HCT116 (cell line): ENCODE measurements at regions not wholly inside any gene's neighbourhood (a gene's known extent, or its start where the extent isn't known, plus 50 kb on each side); places are given as distances from the start of the nearest gene placed in this dataset.
"Not testable (repeated sequence)": the region's sequence is repeated elsewhere in the genome, so short reads cannot be mapped to it uniquely, and the experiment has no call there.

Experiments
- ATAC-seq: fragments of 200-7000 bp; cut with Tn5 transposase; 2 replicates; pipeline ENCODE4 v1.9.1; 2020; ENCODE audit warnings: mild to moderate bottlenecking, moderate library complexity
- BruUV-seq: library from RNA; stranded (reverse); fragments of 400-500 nt; replicated peaks from 2 replicates; lab custom pipeline; 2021; lab: Mats Ljungman, UMichigan
- CTCF ChIA-PET: fragments of 300-600 bp; sonication (Branson Sonifier 250); formaldehyde crosslinking; loops from one replicate; lab custom pipeline; 2021; ENCODE audit warnings: antibody characterized with exemption; lab: Charles Lee
- POLR2A ChIA-PET: fragments of 300-600, 350-600 bp; sonication (Branson Sonifier 250); formaldehyde crosslinking; loops from one replicate; lab custom pipeline; 2021; ENCODE audit warnings: antibody characterized with exemption; lab: Charles Lee
- RAD21 ChIA-PET, 2 experiments: fragments of 300-600 bp; sonication (Branson Sonifier 250); formaldehyde crosslinking; loops; one replicate each; lab custom pipeline; 2023; ENCODE audit warnings: low total read pairs in 2 of 2; ENCODE audit not compliant: uncharacterized antibody in 2 of 2, unreplicated experiment in 2 of 2, low non-redundant PET in 1 of 2; lab: Charles Lee
- DNase-seq: peaks from one replicate; pipeline ENCODE4 v3.0.0-alpha.2; 2010; ENCODE audit warnings: low read depth, low spot score
- H2AFZ ChIP-seq: fragments of 200-600 bp; shearing (Covaris generic), sonication (generic); 2 replicates; pipeline ENCODE4 v1.6.1; 2017; ENCODE audit warnings: low read depth, mixed run types, mixed read lengths, antibody characterized with exemption, low read length; ENCODE audit not compliant: poor library complexity, severe bottlenecking
- H3K27ac ChIP-seq: 2 replicates; pipeline ENCODE4 v1.5.1; 2012; ENCODE audit warnings: low read depth, low read length
- H3K27me3 ChIP-seq: fragments of 200-600 bp; sonication (generic); 2 replicates; pipeline ENCODE4 v1.6.1; 2016; ENCODE audit warnings: mixed run types, low read length, mixed read lengths; ENCODE audit not compliant: insufficient read depth
- H3K36me3 ChIP-seq, 2 experiments: fragments of 200-500 bp in 1 of 2; fragments of 200-600 bp in 1 of 2; sonication (Bioruptor generic) in 1 of 2; sonication (generic) in 1 of 2; 2 replicates each; pipeline versions ENCODE4 v1.5.1 to v1.6.1; 2014 to 2016; ENCODE audit warnings: low read length in 2 of 2, inconsistent platforms in 1 of 2, mixed read lengths in 1 of 2, mixed run types in 1 of 2; ENCODE audit not compliant: insufficient read depth in 2 of 2, control insufficient read depth in 1 of 2
- H3K4me1 ChIP-seq, 2 experiments: fragments of 200-600 bp in 1 of 2; sonication (generic) in 1 of 2; 2 replicates each; pipeline versions ENCODE4 v1.5.1 to v1.6.1; 2012 to 2017; ENCODE audit warnings: low read length in 2 of 2, inconsistent platforms in 1 of 2, mild to moderate bottlenecking in 1 of 2, mixed read lengths in 1 of 2, mixed run types in 1 of 2, moderate library complexity in 1 of 2; ENCODE audit not compliant: insufficient read depth in 2 of 2, control insufficient read depth in 1 of 2
- H3K4me2 ChIP-seq: fragments of 200-600 bp; sonication (generic); 2 replicates; pipeline ENCODE4 v1.6.1; 2017; ENCODE audit warnings: mixed run types, low read length, mixed read lengths
- H3K4me3 ChIP-seq, 2 experiments: fragments of 200-600 bp in 1 of 2; sonication (generic) in 1 of 2; replicated peaks in 1 of 2; 2 replicates each; pipeline ENCODE4 v1.5.1; 2011 to 2016; ENCODE audit warnings: low read length in 2 of 2, control low read depth in 1 of 2, low read depth in 1 of 2, mild to moderate bottlenecking in 1 of 2, mixed read lengths in 1 of 2, mixed run types in 1 of 2
- H3K79me2 ChIP-seq: fragments of 200-600 bp; sonication (generic); 2 replicates; pipeline ENCODE4 v1.6.1; 2017; ENCODE audit warnings: mild to moderate bottlenecking, mixed run types, low read length, moderate library complexity, mixed read lengths; ENCODE audit not compliant: insufficient read depth
- H3K9ac ChIP-seq: fragments of 200-600 bp; sonication (generic); 2 replicates; pipeline ENCODE4 v1.6.1; 2016; ENCODE audit warnings: low read length, mixed read lengths
- H3K9me2 ChIP-seq: fragments of 200-600 bp; sonication (generic), shearing (Covaris generic); 2 replicates; pipeline ENCODE4 v1.6.1; 2017; ENCODE audit warnings: mixed run types, mild to moderate bottlenecking, moderate library complexity; ENCODE audit not compliant: insufficient read depth
- H3K9me3 ChIP-seq, 2 experiments: fragments of 200-500 bp in 1 of 2; fragments of 200-600 bp in 1 of 2; sonication (Bioruptor generic) in 1 of 2; sonication (generic) in 1 of 2; 2 replicates each; pipeline ENCODE4 v1.6.1; 2014 to 2017; ENCODE audit warnings: low read length in 2 of 2, mixed read lengths in 2 of 2, inconsistent platforms in 1 of 2, low read depth in 1 of 2, mild to moderate bottlenecking in 1 of 2, mixed run types in 1 of 2, moderate library complexity in 1 of 2; ENCODE audit not compliant: control insufficient read depth in 1 of 2, insufficient read depth in 1 of 2
- H4K20me1 ChIP-seq: fragments of 200-600 bp; sonication (generic), shearing (Covaris generic); 2 replicates; pipeline ENCODE4 v1.6.1; 2017; ENCODE audit warnings: mixed run types, mild to moderate bottlenecking, moderate library complexity; ENCODE audit not compliant: insufficient read depth
- ATF3 ChIP-seq: IDR thresholded peaks from 2 replicates; pipeline ENCODE4 v1.6.1; 2012
- EGR1 ChIP-seq: IDR thresholded peaks from 2 replicates; pipeline ENCODE4 v1.6.1; 2012; ENCODE audit warnings: low read depth
- EZH2 ChIP-seq: fragments of 200-600 bp; sonication (generic); IDR thresholded peaks from 2 replicates; pipeline ENCODE4 v1.6.1; 2017; ENCODE audit warnings: antibody characterized with exemption, mixed run types
- FOSL1 ChIP-seq: IDR thresholded peaks from 2 replicates; pipeline ENCODE4 v1.6.1; 2012; ENCODE audit warnings: low read depth
- POLR2AphosphoS5 ChIP-seq: IDR thresholded peaks from 2 replicates; pipeline ENCODE4 v1.6.1; 2011; ENCODE audit warnings: mild to moderate bottlenecking, low read depth, low read length, moderate library complexity
- RAD21 ChIP-seq: IDR thresholded peaks from 2 replicates; pipeline ENCODE4 v1.6.1; 2012; ENCODE audit warnings: low read depth, mild to moderate bottlenecking
- SIN3A ChIP-seq: IDR thresholded peaks from 2 replicates; pipeline ENCODE4 v1.6.1; 2012; ENCODE audit warnings: low read depth
- SRF ChIP-seq: IDR thresholded peaks from 2 replicates; pipeline ENCODE4 v1.6.1; 2012; ENCODE audit warnings: low read depth
- TCF7L2 ChIP-seq: IDR thresholded peaks from 2 replicates; pipeline ENCODE4 v1.7.0; 2011; ENCODE audit warnings: borderline replicate concordance, inconsistent platforms; ENCODE audit not compliant: insufficient read depth, insufficient read length; ENCODE audit errors: extremely low read depth
- ZFX ChIP-seq: fragments of 450-650 bp; IDR thresholded peaks from 2 replicates; pipeline ENCODE4 v1.6.1; 2017
- intact Hi-C: fragments of 100-400 bp; cut with micrococcal nuclease; formaldehyde crosslinking; loops from 2 replicates; pipeline ENCODE4 v1.10.0; 2022
- TF ChIP-seq, protein P1 (sequence below): IDR thresholded peaks from 2 replicates; pipeline ENCODE4 v1.6.1; 2011; ENCODE audit warnings: mild to moderate bottlenecking, low read length, moderate library complexity; ENCODE audit not compliant: insufficient replicate concordance; ENCODE audit errors: extremely low read depth

- DNase-seq (no peak), ATAC-seq (no peak)
- Histone ChIP-seq H2AFZ (no peak overlapping the region), H3K4me2 (no peak overlapping the region), H3K27me3 (no peaks in the 10 kb centered on the region), H3K9me3 (peaks cover 0 to 9% of the 10 kb centered on the region in 2 experiments; a peak in 1 of 4 replicates), H3K4me1 (peaks cover 0 to 9% of the 10 kb centered on the region in 2 experiments; a peak in 2 of 4 replicates), H3K27ac (no peak overlapping the region), H3K9me2 (no peaks in the 10 kb centered on the region), H3K36me3 (no peaks in the 10 kb centered on the region), H3K79me2 (no peaks in the 10 kb centered on the region), H3K4me3 (no peak overlapping the region), H4K20me1 (no peaks in the 10 kb centered on the region), H3K9ac (no peak overlapping the region)
- ChIA-PET RAD21 (no interaction called here), POLR2A (no interaction called here), CTCF (no interaction called here)
- TF ChIP-seq EZH2 (no peak), EGR1 (no peak), TCF7L2 (no peak), RAD21 (no peak), SIN3A (no peak), SRF (no peak), ATF3 (no peak), FOSL1 (no peak; the same call in 1 of the 2 replicates), ZFX (no peak), POLR2AphosphoS5 (no peak)
- TF ChIP-seq, protein P1, sequence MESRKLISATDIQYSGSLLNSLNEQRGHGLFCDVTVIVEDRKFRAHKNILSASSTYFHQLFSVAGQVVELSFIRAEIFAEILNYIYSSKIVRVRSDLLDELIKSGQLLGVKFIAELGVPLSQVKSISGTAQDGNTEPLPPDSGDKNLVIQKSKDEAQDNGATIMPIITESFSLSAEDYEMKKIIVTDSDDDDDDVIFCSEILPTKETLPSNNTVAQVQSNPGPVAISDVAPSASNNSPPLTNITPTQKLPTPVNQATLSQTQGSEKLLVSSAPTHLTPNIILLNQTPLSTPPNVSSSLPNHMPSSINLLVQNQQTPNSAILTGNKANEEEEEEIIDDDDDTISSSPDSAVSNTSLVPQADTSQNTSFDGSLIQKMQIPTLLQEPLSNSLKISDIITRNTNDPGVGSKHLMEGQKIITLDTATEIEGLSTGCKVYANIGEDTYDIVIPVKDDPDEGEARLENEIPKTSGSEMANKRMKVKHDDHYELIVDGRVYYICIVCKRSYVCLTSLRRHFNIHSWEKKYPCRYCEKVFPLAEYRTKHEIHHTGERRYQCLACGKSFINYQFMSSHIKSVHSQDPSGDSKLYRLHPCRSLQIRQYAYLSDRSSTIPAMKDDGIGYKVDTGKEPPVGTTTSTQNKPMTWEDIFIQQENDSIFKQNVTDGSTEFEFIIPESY = no peak
- intact Hi-C loops = no loop called here
- BruUV-seq = no TSS peak
These were observed 110.8 kb upstream of the RUNX1 start for GRCh38 chr21:35159881-35160280.

DNA sequence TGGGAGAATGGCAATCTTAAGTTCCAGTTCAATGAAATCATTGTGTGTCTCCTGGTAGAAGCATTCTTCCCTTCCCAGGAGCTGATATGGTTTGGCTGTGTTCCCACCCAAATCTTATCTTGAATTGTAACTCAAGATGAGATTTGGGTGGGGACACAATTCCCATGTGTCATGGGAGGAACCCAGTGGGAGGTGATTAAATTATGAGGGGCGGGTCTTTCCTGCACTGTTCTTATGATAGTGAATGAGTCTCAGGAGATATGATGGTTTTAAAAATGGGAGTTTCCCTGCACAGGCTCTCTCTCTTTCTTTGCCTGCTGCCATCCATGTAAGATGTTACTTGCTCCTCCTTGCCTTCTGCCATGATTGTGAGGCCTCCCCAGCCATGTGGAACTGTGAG lies 108.3 kb upstream of the RUNX1 start:
- H3K4me3 ChIP-seq, H3K4me2 ChIP-seq, intact Hi-C loops, BruUV-seq, H3K4me1 ChIP-seq, H3K9me2 ChIP-seq, DNase-seq, H4K20me1 ChIP-seq, H3K36me3 ChIP-seq, H3K9me3 ChIP-seq, ATAC-seq, H3K27ac ChIP-seq, POLR2A ChIA-PET, RAD21 ChIA-PET, H3K9ac ChIP-seq, H2AFZ ChIP-seq, H3K79me2 ChIP-seq, CTCF ChIA-PET, H3K27me3 ChIP-seq: not testable (repeated sequence)
